ENCODE measurements at regions not wholly inside any gene's neighbourhood (a gene's known extent, or its start where the extent isn't known, plus 50 kb on each side); places are given as distances from the start of the nearest gene placed in this dataset.

- TF ChIP-seq CTCF (conservative IDR thresholded peaks at IDR 0.05; ENCODE audit: low read depth, low read length), result no peak
- no peak for TF ChIP-seq EZH2 (IDR thresholded peaks at IDR 0.05; ENCODE audit: low read length, unreplicated experiment)
Observed at GRCh38 chr6:104537872-104538271, 321.8 kb downstream of the HACE1 start.

All from PC-3 (cell line).